ENCODE measurements at regions not wholly inside any gene's neighbourhood (a gene's known extent, or its start where the extent isn't known, plus 50 kb on each side); places are given as distances from the start of the nearest gene placed in this dataset.

DNA sequence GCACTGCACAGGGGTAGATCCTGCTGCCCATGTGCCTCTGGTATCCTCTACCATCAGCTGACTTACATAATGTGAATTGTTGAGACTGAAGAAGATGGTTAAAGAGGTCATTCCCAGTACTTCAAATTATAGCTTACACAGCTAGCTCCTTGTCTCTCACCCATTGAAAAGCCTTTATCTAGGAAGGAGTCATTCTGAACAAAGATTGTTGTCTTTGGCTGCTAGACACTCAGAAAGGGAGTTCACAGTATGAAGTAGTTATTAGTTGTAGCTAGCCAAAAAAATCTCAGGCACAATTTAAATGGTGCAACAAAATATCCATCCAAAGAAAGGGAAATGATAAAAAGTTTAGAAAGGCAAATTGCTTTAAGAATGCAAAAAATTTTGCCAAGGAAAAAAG lies 102.0 kb upstream of the NREP start:
- no peaks in the 10 kb centered on the region for H3K27me3 ChIP-seq (ENCODE audit: control insufficient read depth, insufficient read depth, low read length)
- no peaks in the 10 kb centered on the region; the same call in 1 of the 2 replicates for H3K4me1 ChIP-seq (ENCODE audit: control insufficient read depth, insufficient read depth, low read length)
- H3K27ac ChIP-seq (ENCODE audit: low read length): no peak overlapping the region
- DNase-seq (ENCODE audit: low read depth, low spot score) (no peak), ATAC-seq (no peak)
- H3K36me3 ChIP-seq (ENCODE audit: control insufficient read depth, insufficient read depth, low read length): no peaks in the 10 kb centered on the region
- in situ Hi-C loops (cut with HindIII; ENCODE audit: low pct_unique_long_range_greater_than_20kb, low sequenced_read_pairs) (no loop called here), intact Hi-C loops (cut with micrococcal nuclease; ENCODE audit: unreplicated experiment) (no loop called here)
- H3K9me3 ChIP-seq (ENCODE audit: control insufficient read depth, insufficient read depth, low read depth, low read length): no peaks in the 10 kb centered on the region
- POLR2A ChIA-PET: no interaction called here
- TF ChIP-seq, protein P1, sequence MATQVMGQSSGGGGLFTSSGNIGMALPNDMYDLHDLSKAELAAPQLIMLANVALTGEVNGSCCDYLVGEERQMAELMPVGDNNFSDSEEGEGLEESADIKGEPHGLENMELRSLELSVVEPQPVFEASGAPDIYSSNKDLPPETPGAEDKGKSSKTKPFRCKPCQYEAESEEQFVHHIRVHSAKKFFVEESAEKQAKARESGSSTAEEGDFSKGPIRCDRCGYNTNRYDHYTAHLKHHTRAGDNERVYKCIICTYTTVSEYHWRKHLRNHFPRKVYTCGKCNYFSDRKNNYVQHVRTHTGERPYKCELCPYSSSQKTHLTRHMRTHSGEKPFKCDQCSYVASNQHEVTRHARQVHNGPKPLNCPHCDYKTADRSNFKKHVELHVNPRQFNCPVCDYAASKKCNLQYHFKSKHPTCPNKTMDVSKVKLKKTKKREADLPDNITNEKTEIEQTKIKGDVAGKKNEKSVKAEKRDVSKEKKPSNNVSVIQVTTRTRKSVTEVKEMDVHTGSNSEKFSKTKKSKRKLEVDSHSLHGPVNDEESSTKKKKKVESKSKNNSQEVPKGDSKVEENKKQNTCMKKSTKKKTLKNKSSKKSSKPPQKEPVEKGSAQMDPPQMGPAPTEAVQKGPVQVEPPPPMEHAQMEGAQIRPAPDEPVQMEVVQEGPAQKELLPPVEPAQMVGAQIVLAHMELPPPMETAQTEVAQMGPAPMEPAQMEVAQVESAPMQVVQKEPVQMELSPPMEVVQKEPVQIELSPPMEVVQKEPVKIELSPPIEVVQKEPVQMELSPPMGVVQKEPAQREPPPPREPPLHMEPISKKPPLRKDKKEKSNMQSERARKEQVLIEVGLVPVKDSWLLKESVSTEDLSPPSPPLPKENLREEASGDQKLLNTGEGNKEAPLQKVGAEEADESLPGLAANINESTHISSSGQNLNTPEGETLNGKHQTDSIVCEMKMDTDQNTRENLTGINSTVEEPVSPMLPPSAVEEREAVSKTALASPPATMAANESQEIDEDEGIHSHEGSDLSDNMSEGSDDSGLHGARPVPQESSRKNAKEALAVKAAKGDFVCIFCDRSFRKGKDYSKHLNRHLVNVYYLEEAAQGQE (IDR thresholded peaks at IDR 0.05; ENCODE audit: insufficient read depth in 1 of 2, low read depth in 2 of 2, low read length in 1 of 2): no peak
- TF ChIP-seq POLR2AphosphoS5 (IDR thresholded peaks at IDR 0.05; ENCODE audit: low read depth, low read length) (no peak), SIN3A (IDR thresholded peaks at IDR 0.05; ENCODE audit: borderline replicate concordance, insufficient read depth, low read depth, low read length) (no peak), TCF7L2 (IDR thresholded peaks at IDR 0.05; ENCODE audit: low read depth, low read length) (no peak)
- TF ChIP-seq, protein P2, sequence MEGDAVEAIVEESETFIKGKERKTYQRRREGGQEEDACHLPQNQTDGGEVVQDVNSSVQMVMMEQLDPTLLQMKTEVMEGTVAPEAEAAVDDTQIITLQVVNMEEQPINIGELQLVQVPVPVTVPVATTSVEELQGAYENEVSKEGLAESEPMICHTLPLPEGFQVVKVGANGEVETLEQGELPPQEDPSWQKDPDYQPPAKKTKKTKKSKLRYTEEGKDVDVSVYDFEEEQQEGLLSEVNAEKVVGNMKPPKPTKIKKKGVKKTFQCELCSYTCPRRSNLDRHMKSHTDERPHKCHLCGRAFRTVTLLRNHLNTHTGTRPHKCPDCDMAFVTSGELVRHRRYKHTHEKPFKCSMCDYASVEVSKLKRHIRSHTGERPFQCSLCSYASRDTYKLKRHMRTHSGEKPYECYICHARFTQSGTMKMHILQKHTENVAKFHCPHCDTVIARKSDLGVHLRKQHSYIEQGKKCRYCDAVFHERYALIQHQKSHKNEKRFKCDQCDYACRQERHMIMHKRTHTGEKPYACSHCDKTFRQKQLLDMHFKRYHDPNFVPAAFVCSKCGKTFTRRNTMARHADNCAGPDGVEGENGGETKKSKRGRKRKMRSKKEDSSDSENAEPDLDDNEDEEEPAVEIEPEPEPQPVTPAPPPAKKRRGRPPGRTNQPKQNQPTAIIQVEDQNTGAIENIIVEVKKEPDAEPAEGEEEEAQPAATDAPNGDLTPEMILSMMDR (IDR thresholded peaks at IDR 0.05): no peak
- H3K4me3 ChIP-seq (ENCODE audit: low read depth in 2 of 2, low read length in 2 of 2): no peak overlapping the region
- CTCF ChIA-PET: interaction anchor here (0.7 kb wide), 1 partner anchor 1006 kb away, joined by 3 read pairs; no protein-coding TSS in a partner anchor
- BruUV-seq (replicated peaks): no TSS peak

DNA sequence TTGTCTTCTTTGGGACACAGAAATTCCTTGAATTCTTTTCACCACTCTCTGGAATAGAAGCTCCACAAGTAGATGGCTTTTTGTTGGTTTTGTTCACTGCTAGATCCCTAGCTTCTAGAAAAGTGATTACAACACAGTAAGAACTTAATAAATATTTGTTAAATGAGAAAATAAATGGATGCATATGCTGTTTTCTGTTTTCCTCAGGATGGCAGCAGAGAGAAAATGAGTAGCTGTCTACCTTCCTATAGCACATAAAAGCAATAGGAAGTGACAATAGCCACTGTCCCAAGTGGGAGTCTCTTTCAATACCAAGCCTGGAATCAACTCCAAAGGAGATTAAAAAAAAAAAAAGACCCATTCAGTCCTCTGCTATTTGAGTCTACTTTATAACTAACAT lies 100.6 kb upstream of the NREP start:
- TF ChIP-seq, protein P1 (IDR thresholded peaks at IDR 0.05; ENCODE audit: insufficient read depth in 1 of 2, low read depth in 2 of 2, low read length in 1 of 2): no peak
- no peak for TF ChIP-seq SIN3A (IDR thresholded peaks at IDR 0.05; ENCODE audit: borderline replicate concordance, insufficient read depth, low read depth, low read length)
- no peak for TF ChIP-seq TCF7L2 (IDR thresholded peaks at IDR 0.05; ENCODE audit: low read depth, low read length)
- TF ChIP-seq POLR2AphosphoS5 (IDR thresholded peaks at IDR 0.05; ENCODE audit: low read depth, low read length): no peak
- TF ChIP-seq, protein P2 (IDR thresholded peaks at IDR 0.05): no peak
- intact Hi-C loops (cut with micrococcal nuclease; ENCODE audit: unreplicated experiment): no loop called here
- ChIA-PET CTCF (no interaction called here), POLR2A (no interaction called here)
- Histone ChIP-seq H3K9me3 (ENCODE audit: control insufficient read depth, insufficient read depth, low read depth, low read length) (no peaks in the 10 kb centered on the region), H3K4me1 (ENCODE audit: control insufficient read depth, insufficient read depth, low read length) (no peaks in the 10 kb centered on the region), H3K36me3 (ENCODE audit: control insufficient read depth, insufficient read depth, low read length) (no peaks in the 10 kb centered on the region), H3K27ac (ENCODE audit: low read length) (no peak overlapping the region), H3K27me3 (ENCODE audit: control insufficient read depth, insufficient read depth, low read length) (no peaks in the 10 kb centered on the region), H3K4me3 (ENCODE audit: low read depth in 2 of 2, low read length in 2 of 2) (no peak overlapping the region)
- ATAC-seq (no peak), DNase-seq (ENCODE audit: low read depth, low spot score) (no peak)
- in situ Hi-C loops (cut with HindIII; ENCODE audit: low pct_unique_long_range_greater_than_20kb, low sequenced_read_pairs): no loop called here
- BruUV-seq (replicated peaks): no TSS peak

All from Panc1 (cell line).